Medulla oblongata (tissue), 1 donor: ENCODE measurements at regions not wholly inside any gene's neighbourhood (a gene's known extent, or its start where the extent isn't known, plus 50 kb on each side); places are given as distances from the start of the nearest gene placed in this dataset.
"Not testable (repeated sequence)": the region's sequence is repeated elsewhere in the genome, so short reads cannot be mapped to it uniquely, and the experiment has no call there.

Experiments
- DNase-seq: peaks from one replicate; pipeline ENCODE4 v3.0.0-alpha.2; 2015; ENCODE audit errors: extremely low spot score

- DNase-seq: no peak
Observed at GRCh38 chr1:116292929-116293725, 79.9 kb upstream of the ATP1A1 start.

- DNase-seq: no peak
Observed at GRCh38 chr1:116297495-116298212, 75.4 kb upstream of the ATP1A1 start.

GRCh38 chr1:116298213-116298579 is 74.8 kb upstream of the ATP1A1 start:
- not testable (repeated sequence) for DNase-seq

- no peak for DNase-seq
Observed at GRCh38 chr1:116298746-116299145, 74.3 kb upstream of the ATP1A1 start.

- DNase-seq: no peak
Observed at GRCh38 chr1:116299248-116299647, 73.8 kb upstream of the ATP1A1 start.

GRCh38 chr1:116302281-116302680 is 70.8 kb upstream of the ATP1A1 start:
- no peak for DNase-seq

- DNase-seq: no peak
Observed at GRCh38 chr1:116306102-116306501, 66.9 kb upstream of the ATP1A1 start.

GRCh38 chr1:116306840-116307442 is 66.1 kb upstream of the ATP1A1 start:
- DNase-seq: no peak

- no peak for DNase-seq
Observed at GRCh38 chr1:116308276-116308675, 64.8 kb upstream of the ATP1A1 start.

- no peak for DNase-seq
Observed at GRCh38 chr1:116309090-116309870, 63.8 kb upstream of the ATP1A1 start.

- DNase-seq: no peak
Observed at GRCh38 chr1:116310180-116310579, 62.9 kb upstream of the ATP1A1 start.

- no peak for DNase-seq
Observed at GRCh38 chr1:116311193-116311592, 61.9 kb upstream of the ATP1A1 start.

- peak; percentile 57 for DNase-seq
Observed at GRCh38 chr1:116311756-116312680, 61.0 kb upstream of the ATP1A1 start.

GRCh38 chr1:116312681-116313069 is 60.4 kb upstream of the ATP1A1 start:
- no peak for DNase-seq

GRCh38 chr1:116313776-116314175 is 59.3 kb upstream of the ATP1A1 start:
- no peak for DNase-seq

- no peak for DNase-seq
Observed at GRCh38 chr1:116314305-116314919, 58.6 kb upstream of the ATP1A1 start.

GRCh38 chr1:116316373-116316772 is 56.7 kb upstream of the ATP1A1 start:
- no peak for DNase-seq

- no peak for DNase-seq
Observed at GRCh38 chr1:116318897-116319296, 54.1 kb upstream of the ATP1A1 start.

- DNase-seq: no peak
Observed at GRCh38 chr1:116320874-116321273, 52.2 kb upstream of the ATP1A1 start.

- no peak for DNase-seq
Observed at GRCh38 chr1:116321766-116322175, 51.3 kb upstream of the ATP1A1 start.
